ENCODE measurements at regions not wholly inside any gene's neighbourhood (a gene's known extent, or its start where the extent isn't known, plus 50 kb on each side); places are given as distances from the start of the nearest gene placed in this dataset.
"Not testable (repeated sequence)": the region's sequence is repeated elsewhere in the genome, so short reads cannot be mapped to it uniquely, and the experiment has no call there.

- no peak for DNase-seq (ENCODE audit: low read depth)
Measured at GRCh38 chr12:71385155-71385554, 54.4 kb upstream of the LGR5 start.

GRCh38 chr12:71376711-71377355, 62.8 kb upstream of the LGR5 start:
- not testable (repeated sequence) for DNase-seq (ENCODE audit: low read depth)

GRCh38 chr12:71371122-71371521, 68.5 kb upstream of the LGR5 start:
- DNase-seq (ENCODE audit: low read depth) = no peak

GRCh38 chr12:71360013-71360412, 79.6 kb upstream of the LGR5 start:
- DNase-seq (ENCODE audit: low read depth) = no peak

GRCh38 chr12:71356569-71356968, 83.0 kb upstream of the LGR5 start:
- DNase-seq (ENCODE audit: low read depth) = no peak

- no peak for DNase-seq (ENCODE audit: low read depth)
Measured at GRCh38 chr12:71354871-71355270, 84.7 kb upstream of the LGR5 start.

GRCh38 chr12:71353607-71354006, 86.0 kb upstream of the LGR5 start:
- DNase-seq (ENCODE audit: low read depth) = no peak

GRCh38 chr12:71349950-71350349, 89.6 kb upstream of the LGR5 start:
- DNase-seq (ENCODE audit: low read depth) = no peak

GRCh38 chr12:71338933-71339332, 100.7 kb upstream of the LGR5 start:
- no peak for DNase-seq (ENCODE audit: low read depth)

GRCh38 chr12:71335963-71336257, 103.7 kb upstream of the LGR5 start:
- DNase-seq (ENCODE audit: low read depth) = no peak

- no peak for DNase-seq (ENCODE audit: low read depth)
Measured at GRCh38 chr12:71335151-71335962, 104.2 kb upstream of the LGR5 start.

- no peak for DNase-seq (ENCODE audit: low read depth)
Measured at GRCh38 chr12:71333418-71333817, 106.2 kb upstream of the LGR5 start.

- DNase-seq (ENCODE audit: low read depth) = no peak
Measured at GRCh38 chr12:71329956-71330355, 109.6 kb upstream of the LGR5 start.

GRCh38 chr12:71321531-71321930, 118.1 kb upstream of the LGR5 start:
- DNase-seq (ENCODE audit: low read depth) = no peak

GRCh38 chr12:71321130-71321529, 118.5 kb upstream of the LGR5 start:
- DNase-seq (ENCODE audit: low read depth) = no peak

GRCh38 chr12:71315328-71315985, 124.1 kb upstream of the LGR5 start:
- DNase-seq (ENCODE audit: low read depth) = no peak

GRCh38 chr12:71312768-71313403, 126.7 kb upstream of the LGR5 start:
- no peak for DNase-seq (ENCODE audit: low read depth)

GRCh38 chr12:71311611-71312010, 128.0 kb upstream of the LGR5 start:
- DNase-seq (ENCODE audit: low read depth) = not testable (repeated sequence)

GRCh38 chr12:71306808-71307207, 132.8 kb upstream of the LGR5 start:
- DNase-seq (ENCODE audit: low read depth) = no peak

GRCh38 chr12:71304306-71304705, 135.3 kb upstream of the LGR5 start:
- no peak for DNase-seq (ENCODE audit: low read depth)

- DNase-seq (ENCODE audit: low read depth) = no peak
Measured at GRCh38 chr12:71303199-71303598, 136.4 kb upstream of the LGR5 start.

- no peak for DNase-seq (ENCODE audit: low read depth)
Measured at GRCh38 chr12:71300772-71301675, 138.6 kb upstream of the LGR5 start.

Measured in GM04504 (cell line).